ENCODE measurements at regions not wholly inside any gene's neighbourhood (a gene's known extent, or its start where the extent isn't known, plus 50 kb on each side); places are given as distances from the start of the nearest gene placed in this dataset.
A peak's percentile ranks its signal among the peaks of the same experiment; 100 is the strongest.

- TF ChIP-seq CTCF (IDR thresholded peaks at IDR 0.05) (peak in 2 of 3 donors; percentile 51 to 59), POLR2AphosphoS5 (IDR thresholded peaks at IDR 0.05) (no peak)
These were observed 417.9 kb downstream of the HRH4 start for GRCh38 chr18:24878289-24878688.
